H1 (cell line): ENCODE measurements at regions not wholly inside any gene's neighbourhood (a gene's known extent, or its start where the extent isn't known, plus 50 kb on each side); places are given as distances from the start of the nearest gene placed in this dataset.

Experiments
- CTCF ChIA-PET: fragments of 300-600 bp; sonication (Branson Sonifier 250); formaldehyde crosslinking; loops from one replicate; lab custom pipeline; 2021; ENCODE audit not compliant: partially characterized antibody; lab: Charles Lee
- POLR2A ChIA-PET: fragments of 300-600 bp; sonication (Branson Sonifier 250); formaldehyde crosslinking; loops from one replicate; lab custom pipeline; 2021; ENCODE audit warnings: inconsistent platforms; ENCODE audit not compliant: partially characterized antibody; lab: Charles Lee
- DNase-seq, 2 experiments: peaks; one replicate each; pipeline versions ENCODE4 v3.0.0 to v3.0.0-alpha.2; 2010 to 2022; ENCODE audit warnings: low spot score in 2 of 2, low read depth in 1 of 2, mixed read lengths in 1 of 2
- FAIRE-seq: peaks from 2 replicates; lab custom pipeline; 2011; peaks lifted over from hg19 to GRCh38; lab: Jason Lieb, UNC
- H2AFZ ChIP-seq: 2 replicates; pipeline ENCODE4 v1.8.1; 2012; ENCODE audit warnings: low read length, inconsistent platforms
- H2AK5ac ChIP-seq: 2 replicates; pipeline ENCODE4 v1.6.1; 2013; ENCODE audit warnings: low read depth, low read length
- H2BK120ac ChIP-seq: replicated peaks from 2 replicates; pipeline ENCODE3; 2013; ENCODE audit warnings: low read depth, low read length, inconsistent platforms
- H2BK12ac ChIP-seq: 2 replicates; pipeline ENCODE4 v1.6.1; 2013; ENCODE audit warnings: low read depth, low read length
- H2BK15ac ChIP-seq: 2 replicates; pipeline ENCODE4 v1.6.1; 2013; ENCODE audit warnings: low read length
- H2BK20ac ChIP-seq: 2 replicates; pipeline ENCODE4 v1.6.1; 2013; ENCODE audit warnings: low read length
- H2BK5ac ChIP-seq: 2 replicates; pipeline ENCODE4 v1.6.1; 2013; ENCODE audit warnings: low read depth, low read length
- H3K14ac ChIP-seq: 2 replicates; pipeline ENCODE4 v1.6.1; 2013; ENCODE audit warnings: inconsistent platforms; ENCODE audit not compliant: insufficient read length
- H3K18ac ChIP-seq: 2 replicates; pipeline ENCODE4 v1.6.1; 2013; ENCODE audit warnings: low read length; ENCODE audit errors: extremely low read depth
- H3K23ac ChIP-seq: 2 replicates; pipeline ENCODE4 v1.6.1; 2013; ENCODE audit warnings: inconsistent platforms; ENCODE audit not compliant: insufficient read length
- H3K23me2 ChIP-seq: 2 replicates; pipeline ENCODE4 v1.6.1; 2013; ENCODE audit warnings: low read depth, low read length
- H3K27ac ChIP-seq: 2 replicates; pipeline ENCODE4 v1.6.1; 2011; ENCODE audit warnings: low read depth, low read length, inconsistent platforms
- H3K27me3 ChIP-seq, 4 experiments: replicated peaks in 1 of 4; 1 replicate in 1 of 4; 2 replicates in 3 of 4; pipeline versions ENCODE4 v1.6.1 to v1.8.1; 2011 to 2013; ENCODE audit warnings: low read length in 3 of 4, mild to moderate bottlenecking in 3 of 4, inconsistent platforms in 2 of 4, mixed read lengths in 2 of 4, moderate library complexity in 1 of 4; ENCODE audit not compliant: control insufficient read depth in 3 of 4, insufficient read depth in 3 of 4; ENCODE audit errors: extremely low read depth in 1 of 4
- H3K36me3 ChIP-seq, 4 experiments: 2 replicates each; pipeline versions ENCODE4 v1.6.1 to v1.8.1; 2011 to 2013; ENCODE audit warnings: mild to moderate bottlenecking in 4 of 4, low read length in 3 of 4, moderate library complexity in 2 of 4, control low read depth in 1 of 4, inconsistent platforms in 1 of 4; ENCODE audit not compliant: insufficient read depth in 4 of 4, control insufficient read depth in 2 of 4
- H3K4ac ChIP-seq: replicated peaks from 2 replicates; pipeline ENCODE3; 2013; ENCODE audit warnings: low read length, low read depth, mixed read lengths, inconsistent platforms; ENCODE audit not compliant: insufficient read length
- H3K4me1 ChIP-seq, 4 experiments: replicated peaks in 1 of 4; 1 replicate in 1 of 4; 2 replicates in 3 of 4; pipeline versions ENCODE4 v1.6.1 to v1.8.1; 2011 to 2013; ENCODE audit warnings: low read length in 3 of 4, inconsistent platforms in 2 of 4, mixed read lengths in 1 of 4; ENCODE audit not compliant: insufficient read depth in 4 of 4, control insufficient read depth in 3 of 4
- H3K4me2 ChIP-seq, 2 experiments: 2 replicates each; pipeline versions ENCODE4 v1.6.1 to v1.8.1; 2011 to 2013; ENCODE audit warnings: low read depth in 2 of 2, low read length in 2 of 2, control low read depth in 1 of 2, inconsistent platforms in 1 of 2, mild to moderate bottlenecking in 1 of 2; ENCODE audit not compliant: insufficient read depth in 1 of 2
- H3K4me3 ChIP-seq, 4 experiments: fragments of 200-600, 300-600 bp in 1 of 4; sonication (generic), shearing (Covaris generic), sonication (Bioruptor Twin) in 1 of 4; 2 replicates each; pipeline versions ENCODE4 v1.5.1 to v1.8.1; 2011 to 2016; ENCODE audit warnings: low read length in 4 of 4, low read depth in 3 of 4, control low read depth in 2 of 4, inconsistent platforms in 2 of 4, mild to moderate bottlenecking in 2 of 4, mixed read lengths in 1 of 4, moderate library complexity in 1 of 4; ENCODE audit not compliant: insufficient read depth in 2 of 4; ENCODE audit errors: extremely low read depth in 1 of 4
- H3K56ac ChIP-seq: replicated peaks from 2 replicates; pipeline ENCODE3; 2013; ENCODE audit warnings: low read depth, mild to moderate bottlenecking, mixed read lengths, low read length, inconsistent platforms; ENCODE audit not compliant: insufficient read length
- H3K79me1 ChIP-seq: 2 replicates; pipeline ENCODE4 v1.6.1; 2013; ENCODE audit warnings: low read depth, low read length, control low read depth
- H3K79me2 ChIP-seq, 2 experiments: 2 replicates each; pipeline versions ENCODE4 v1.6.1 to v1.8.1; 2012 to 2013; ENCODE audit warnings: low read length in 2 of 2, mild to moderate bottlenecking in 2 of 2, inconsistent platforms in 1 of 2; ENCODE audit not compliant: insufficient read depth in 2 of 2, control insufficient read depth in 1 of 2
- H3K9ac ChIP-seq, 4 experiments: replicated peaks in 1 of 4; 1 replicate in 1 of 4; 2 replicates in 3 of 4; pipeline versions ENCODE4 v1.6.1 to v1.8.1; 2011 to 2013; ENCODE audit warnings: low read depth in 3 of 4, low read length in 3 of 4, control low read depth in 2 of 4, mild to moderate bottlenecking in 2 of 4, moderate library complexity in 2 of 4, inconsistent platforms in 1 of 4; ENCODE audit errors: extremely low read depth in 1 of 4
- H3K9me3 ChIP-seq, 2 experiments: 2 replicates each; pipeline versions ENCODE4 v1.6.1 to v1.8.1; 2012 to 2013; ENCODE audit warnings: mild to moderate bottlenecking in 2 of 2, moderate library complexity in 2 of 2, control low read depth in 1 of 2, inconsistent platforms in 1 of 2, low read depth in 1 of 2, low read length in 1 of 2, mixed read lengths in 1 of 2; ENCODE audit not compliant: insufficient read depth in 2 of 2
- H4K20me1 ChIP-seq, 2 experiments: replicated peaks in 1 of 2; 2 replicates each; pipeline versions ENCODE3 to v1.8.1; 2011 to 2013; ENCODE audit warnings: inconsistent platforms in 2 of 2, low read length in 2 of 2, mild to moderate bottlenecking in 1 of 2; ENCODE audit not compliant: insufficient read depth in 2 of 2, control insufficient read depth in 1 of 2
- H4K5ac ChIP-seq: 2 replicates; pipeline ENCODE4 v1.6.1; 2013; ENCODE audit warnings: low read length, low read depth, mixed read lengths, inconsistent platforms; ENCODE audit not compliant: insufficient read length
- H4K8ac ChIP-seq: 2 replicates; pipeline ENCODE4 v1.8.0; 2013; ENCODE audit warnings: mild to moderate bottlenecking, moderate library complexity, low read length, inconsistent platforms; ENCODE audit not compliant: insufficient read depth; ENCODE audit errors: extremely low read depth
- H4K91ac ChIP-seq: replicated peaks from 2 replicates; pipeline ENCODE3; 2013; ENCODE audit warnings: low read length, mixed read lengths, inconsistent platforms; ENCODE audit not compliant: insufficient read length
- CBX8 ChIP-seq: fragments of 300-800, 300-1000 bp; sonication (generic); IDR thresholded peaks from 2 replicates; pipeline ENCODE4 v1.7.1; 2016; ENCODE audit warnings: low read depth, low read length, borderline replicate concordance
- EGR1 ChIP-seq: IDR thresholded peaks from 2 replicates; pipeline ENCODE4 v1.6.1; 2011; ENCODE audit warnings: low read depth, low read length, borderline replicate concordance
- GABPA ChIP-seq: IDR thresholded peaks from 2 replicates; pipeline ENCODE4 v1.6.1; 2011; ENCODE audit warnings: mild to moderate bottlenecking, low read length, moderate library complexity, borderline replicate concordance; ENCODE audit not compliant: insufficient read depth
- HDAC2 ChIP-seq, 2 experiments: fragments of 300-600 bp in 1 of 2; sonication (generic) in 1 of 2; IDR thresholded peaks; 2 replicates each; pipeline ENCODE4 v1.6.1; 2011 to 2012; ENCODE audit warnings: low read depth in 2 of 2, low read length in 2 of 2, mild to moderate bottlenecking in 2 of 2, moderate library complexity in 2 of 2, borderline replicate concordance in 1 of 2, inconsistent platforms in 1 of 2
- POLR2AphosphoS5 ChIP-seq: IDR thresholded peaks from 2 replicates; pipeline ENCODE4 v1.6.1; 2011; ENCODE audit warnings: low read depth, low read length
- SAP30 ChIP-seq: fragments of 300-600 bp; sonication (generic); IDR thresholded peaks from 2 replicates; pipeline ENCODE4 v1.7.1; 2012; ENCODE audit warnings: low read length, moderate library complexity, mild to moderate bottlenecking, inconsistent platforms; ENCODE audit not compliant: insufficient read depth, insufficient replicate concordance
- SIN3A ChIP-seq, 2 experiments: IDR thresholded peaks in 1 of 2; conservative IDR thresholded peaks in 1 of 2; 2 replicates each; pipeline ENCODE4 v1.6.1; 2011 to 2012; ENCODE audit warnings: low read length in 2 of 2, improper control_type of control experiment in 1 of 2, low read depth in 1 of 2, mild to moderate bottlenecking in 1 of 2
- TF ChIP-seq, protein P1 (sequence below): IDR thresholded peaks from 2 replicates; pipeline ENCODE4 v1.6.1; 2011; ENCODE audit warnings: low read depth, mild to moderate bottlenecking, low read length; ENCODE audit not compliant: insufficient read depth

DNA sequence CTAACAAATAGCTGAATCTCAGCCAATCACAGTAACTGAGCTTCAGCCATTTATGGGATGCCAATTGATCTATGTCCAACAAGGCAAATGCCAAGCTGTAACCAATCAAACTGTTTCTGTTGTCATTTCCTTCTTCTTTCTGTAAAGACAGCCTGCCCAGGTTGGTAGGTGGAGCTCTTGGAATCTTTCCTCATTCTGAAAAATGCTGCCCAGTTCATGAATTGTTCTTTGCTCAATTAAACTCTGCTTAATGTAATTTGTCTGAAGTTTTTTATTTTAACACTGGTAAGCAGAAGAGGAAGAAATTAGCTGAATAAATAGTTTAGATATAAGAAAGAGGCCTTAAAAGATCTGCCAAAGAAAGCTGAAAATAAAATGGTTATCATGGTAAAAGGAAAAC lies 1235.6 kb downstream of the EFNA5 start:
- no peak overlapping the region for H2BK12ac ChIP-seq
- no peaks in the 10 kb centered on the region for H3K79me2 ChIP-seq

More for the DNA sequence above, 1235.6 kb downstream of the EFNA5 start:
- Histone ChIP-seq H2BK5ac (no peak overlapping the region), H3K4me3 (no peak overlapping the region), H3K9me3 (peaks cover 3 to 5% of the 10 kb centered on the region in 2 experiments; a peak in 2 of 4 replicates), H4K20me1 (no peaks in the 10 kb centered on the region), H3K23ac (no peak overlapping the region), H3K18ac (no peak overlapping the region), H2AK5ac (no peak overlapping the region), H4K91ac (no peak overlapping the region), H3K9ac (no peak overlapping the region), H2AFZ (no peak overlapping the region), H3K14ac (no peak overlapping the region), H3K4me2 (no peak overlapping the region), H3K4me1 (no peaks in the 10 kb centered on the region), H3K56ac (no peak overlapping the region), H3K79me1 (no peaks in the 10 kb centered on the region), H3K4ac (no peak overlapping the region), H2BK15ac (no peak overlapping the region), H4K8ac (no peak overlapping the region), H2BK120ac (no peak overlapping the region), H3K27me3 (no peaks in the 10 kb centered on the region), H4K5ac (no peak overlapping the region), H3K36me3 (no peaks in the 10 kb centered on the region), H3K23me2 (no peaks in the 10 kb centered on the region), H3K27ac (no peak overlapping the region), H2BK20ac (no peak overlapping the region)
- POLR2A ChIA-PET, result no interaction called here
- TF ChIP-seq POLR2AphosphoS5 (no peak), SAP30 (no peak), HDAC2 (IDR thresholded peaks at IDR 0.05; ENCODE audit: borderline replicate concordance in 1 of 2, low read depth in 2 of 2, low read length in 2 of 2) (no peak), EGR1 (no peak), SIN3A (conservative IDR thresholded peaks at IDR 0.05 in 1 of 2, IDR thresholded peaks at IDR 0.05 in 1 of 2; ENCODE audit: low read depth in 1 of 2, low read length in 2 of 2) (no peak), CBX8 (no peak), GABPA (no peak)
- TF ChIP-seq, protein P1, sequence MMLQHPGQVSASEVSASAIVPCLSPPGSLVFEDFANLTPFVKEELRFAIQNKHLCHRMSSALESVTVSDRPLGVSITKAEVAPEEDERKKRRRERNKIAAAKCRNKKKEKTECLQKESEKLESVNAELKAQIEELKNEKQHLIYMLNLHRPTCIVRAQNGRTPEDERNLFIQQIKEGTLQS, result no peak
- no peak for FAIRE-seq
- DNase-seq, result no peak
- CTCF ChIA-PET, result interaction anchor here (0.6 to 3.6 kb wide), 2 partner anchors 19 to 55 kb away, joined by 3 to 18 read pairs; no protein-coding TSS in a partner anchor
